ENCODE measurements at regions not wholly inside any gene's neighbourhood (a gene's known extent, or its start where the extent isn't known, plus 50 kb on each side); places are given as distances from the start of the nearest gene placed in this dataset.

GRCh38 chr3:144893980-144894379 is 922.4 kb downstream of the DIPK2A start:
- no peak for TF ChIP-seq EZH2 (IDR thresholded peaks at IDR 0.05; ENCODE audit: borderline replicate concordance, low read depth, low read length, poor library complexity, severe bottlenecking)
- TF ChIP-seq CTCF (conservative IDR thresholded peaks at IDR 0.05; ENCODE audit: low read depth, low read length) = no peak

All from A673 (cell line).